DOHH2 (cell line): ENCODE measurements at regions not wholly inside any gene's neighbourhood (a gene's known extent, or its start where the extent isn't known, plus 50 kb on each side); places are given as distances from the start of the nearest gene placed in this dataset.

Experiments
- H3F3A ChIP-seq: fragments of 200-600 bp; sonication (generic), shearing (Covaris generic); 2 replicates; pipeline ENCODE4 v1.6.0; 2016; ENCODE audit warnings: antibody characterized with exemption, mild to moderate bottlenecking; ENCODE audit not compliant: control insufficient read depth, insufficient read depth
- H3K27ac ChIP-seq: fragments of 200-600 bp; sonication (generic); 2 replicates; pipeline ENCODE4 v1.5.1; 2014; ENCODE audit warnings: low read depth, mild to moderate bottlenecking, low read length, moderate library complexity
- H3K27me3 ChIP-seq: fragments of 200-600 bp; sonication (generic); 2 replicates; pipeline ENCODE4 v1.6.1; 2014; ENCODE audit warnings: mild to moderate bottlenecking, low read length, mixed read lengths; ENCODE audit not compliant: control insufficient read depth
- H3K36me3 ChIP-seq: fragments of 200-600 bp; sonication (generic); 2 replicates; pipeline ENCODE4 v1.6.1; 2014; ENCODE audit warnings: mild to moderate bottlenecking, low read length, moderate library complexity, mixed read lengths; ENCODE audit not compliant: control insufficient read depth
- H3K4me1 ChIP-seq: fragments of 200-600 bp; sonication (generic); 2 replicates; pipeline ENCODE4 v1.6.1; 2014; ENCODE audit warnings: mild to moderate bottlenecking, low read length, mixed read lengths; ENCODE audit not compliant: control insufficient read depth
- H3K4me2 ChIP-seq: fragments of 200-600 bp; sonication (generic); 2 replicates; pipeline ENCODE4 v1.6.0; 2014; ENCODE audit warnings: mild to moderate bottlenecking, low read length, moderate library complexity
- H3K4me3 ChIP-seq: fragments of 200-600 bp; sonication (generic); 2 replicates; pipeline ENCODE4 v1.5.1; 2014; ENCODE audit warnings: mild to moderate bottlenecking, low read length, mixed read lengths
- H3K79me2 ChIP-seq: fragments of 200-600 bp; sonication (generic); 2 replicates; pipeline ENCODE4 v1.6.1; 2014; ENCODE audit warnings: mild to moderate bottlenecking, low read length, mixed read lengths; ENCODE audit not compliant: control insufficient read depth
- H3K9me2 ChIP-seq: fragments of 200-600 bp; sonication (generic); replicated peaks from 2 replicates; pipeline ENCODE4 v1.6.1; 2014; ENCODE audit warnings: mild to moderate bottlenecking, low read length, mixed read lengths; ENCODE audit not compliant: control insufficient read depth
- H3K9me3 ChIP-seq: fragments of 200-600 bp; sonication (generic); 2 replicates; pipeline ENCODE4 v1.6.1; 2014; ENCODE audit warnings: antibody characterized with exemption, low read length, mixed read lengths; ENCODE audit not compliant: control insufficient read depth, insufficient read depth
- H4K20me1 ChIP-seq: fragments of 200-600 bp; sonication (generic); 2 replicates; pipeline ENCODE4 v1.6.0; 2014; ENCODE audit warnings: low read depth, mild to moderate bottlenecking, antibody characterized with exemption, low read length, moderate library complexity; ENCODE audit not compliant: control insufficient read depth, insufficient read depth
- EZH2phosphoT487 ChIP-seq: fragments of 200-600 bp; sonication (generic); IDR thresholded peaks from 2 replicates; pipeline ENCODE4 v1.6.1; 2017; ENCODE audit warnings: borderline replicate concordance, mild to moderate bottlenecking, antibody characterized with exemption, low read length, moderate library complexity, mixed read lengths
- TF ChIP-seq, protein P1 (sequence below): fragments of 200-600 bp; sonication (generic); IDR thresholded peaks from one replicate; pipeline ENCODE4 v1.5.1; 2014; ENCODE audit warnings: antibody characterized with exemption, mild to moderate bottlenecking, low read depth, low read length; ENCODE audit not compliant: poor library complexity, severe bottlenecking

DNA sequence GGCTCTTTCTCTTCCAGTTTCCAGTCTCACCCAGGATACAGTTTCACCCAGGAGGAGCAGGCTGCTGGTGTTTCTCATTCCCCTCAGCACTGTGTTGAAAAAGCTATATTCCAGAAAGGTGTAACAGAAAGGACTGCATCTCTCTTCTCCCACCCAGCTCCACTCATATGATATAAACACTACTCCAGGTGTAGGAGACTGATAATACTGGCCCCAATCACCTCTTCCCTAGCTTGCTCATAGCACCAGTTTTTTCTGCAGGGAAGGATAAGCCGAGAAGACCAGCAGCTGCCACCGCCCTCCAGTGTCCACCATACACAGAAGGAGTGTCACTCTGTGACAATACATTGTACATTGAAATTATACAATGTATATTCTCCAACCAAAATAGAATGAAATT, 105.5 kb upstream of the STK26 start:
- no peak overlapping the region for H3K4me2 ChIP-seq
- H3K9me3 ChIP-seq: no peaks in the 10 kb centered on the region
- H3K79me2 ChIP-seq: no peaks in the 10 kb centered on the region
- no peaks in the 10 kb centered on the region for H3K27me3 ChIP-seq
- H3K9me2 ChIP-seq: no peaks in the 10 kb centered on the region
- H3K4me1 ChIP-seq: no peaks in the 10 kb centered on the region
- no peaks in the 10 kb centered on the region for H3F3A ChIP-seq
- TF ChIP-seq, protein P1, sequence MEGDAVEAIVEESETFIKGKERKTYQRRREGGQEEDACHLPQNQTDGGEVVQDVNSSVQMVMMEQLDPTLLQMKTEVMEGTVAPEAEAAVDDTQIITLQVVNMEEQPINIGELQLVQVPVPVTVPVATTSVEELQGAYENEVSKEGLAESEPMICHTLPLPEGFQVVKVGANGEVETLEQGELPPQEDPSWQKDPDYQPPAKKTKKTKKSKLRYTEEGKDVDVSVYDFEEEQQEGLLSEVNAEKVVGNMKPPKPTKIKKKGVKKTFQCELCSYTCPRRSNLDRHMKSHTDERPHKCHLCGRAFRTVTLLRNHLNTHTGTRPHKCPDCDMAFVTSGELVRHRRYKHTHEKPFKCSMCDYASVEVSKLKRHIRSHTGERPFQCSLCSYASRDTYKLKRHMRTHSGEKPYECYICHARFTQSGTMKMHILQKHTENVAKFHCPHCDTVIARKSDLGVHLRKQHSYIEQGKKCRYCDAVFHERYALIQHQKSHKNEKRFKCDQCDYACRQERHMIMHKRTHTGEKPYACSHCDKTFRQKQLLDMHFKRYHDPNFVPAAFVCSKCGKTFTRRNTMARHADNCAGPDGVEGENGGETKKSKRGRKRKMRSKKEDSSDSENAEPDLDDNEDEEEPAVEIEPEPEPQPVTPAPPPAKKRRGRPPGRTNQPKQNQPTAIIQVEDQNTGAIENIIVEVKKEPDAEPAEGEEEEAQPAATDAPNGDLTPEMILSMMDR: no peak
- TF ChIP-seq EZH2phosphoT487: no peak
- no peaks in the 10 kb centered on the region for H3K36me3 ChIP-seq
- H3K27ac ChIP-seq: no peak overlapping the region
- no peaks in the 10 kb centered on the region for H4K20me1 ChIP-seq
- H3K4me3 ChIP-seq: no peak overlapping the region

DNA sequence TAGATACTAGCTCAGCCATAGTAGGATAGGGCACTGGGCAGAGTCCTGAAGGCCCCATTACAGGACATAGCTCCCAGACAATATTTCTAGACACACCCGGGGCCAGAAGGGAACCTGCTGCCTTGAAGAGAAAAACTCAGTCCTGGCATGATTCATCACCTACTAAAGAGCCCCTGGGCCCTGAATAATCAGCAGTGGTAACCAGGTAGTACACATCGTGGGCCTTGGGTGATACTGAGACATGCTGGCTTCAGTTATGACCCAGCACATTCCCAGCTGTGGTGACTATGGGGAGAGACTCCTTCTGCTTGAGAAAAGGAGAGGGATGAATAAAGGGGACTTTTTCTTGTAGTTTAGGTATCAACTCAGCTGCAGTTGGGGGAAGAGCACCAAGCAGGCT, 104.3 kb upstream of the STK26 start:
- no peaks in the 10 kb centered on the region for H4K20me1 ChIP-seq
- no peaks in the 10 kb centered on the region for H3K36me3 ChIP-seq
- no peaks in the 10 kb centered on the region for H3K4me1 ChIP-seq
- no peak for TF ChIP-seq EZH2phosphoT487
- TF ChIP-seq, protein P1: no peak
- H3K9me3 ChIP-seq: no peaks in the 10 kb centered on the region
- H3K27ac ChIP-seq: no peak overlapping the region
- H3K4me3 ChIP-seq: no peak overlapping the region
- H3K79me2 ChIP-seq: no peaks in the 10 kb centered on the region
- H3K4me2 ChIP-seq: no peak overlapping the region
- no peaks in the 10 kb centered on the region for H3F3A ChIP-seq
- no peaks in the 10 kb centered on the region for H3K27me3 ChIP-seq
- no peaks in the 10 kb centered on the region for H3K9me2 ChIP-seq

DNA sequence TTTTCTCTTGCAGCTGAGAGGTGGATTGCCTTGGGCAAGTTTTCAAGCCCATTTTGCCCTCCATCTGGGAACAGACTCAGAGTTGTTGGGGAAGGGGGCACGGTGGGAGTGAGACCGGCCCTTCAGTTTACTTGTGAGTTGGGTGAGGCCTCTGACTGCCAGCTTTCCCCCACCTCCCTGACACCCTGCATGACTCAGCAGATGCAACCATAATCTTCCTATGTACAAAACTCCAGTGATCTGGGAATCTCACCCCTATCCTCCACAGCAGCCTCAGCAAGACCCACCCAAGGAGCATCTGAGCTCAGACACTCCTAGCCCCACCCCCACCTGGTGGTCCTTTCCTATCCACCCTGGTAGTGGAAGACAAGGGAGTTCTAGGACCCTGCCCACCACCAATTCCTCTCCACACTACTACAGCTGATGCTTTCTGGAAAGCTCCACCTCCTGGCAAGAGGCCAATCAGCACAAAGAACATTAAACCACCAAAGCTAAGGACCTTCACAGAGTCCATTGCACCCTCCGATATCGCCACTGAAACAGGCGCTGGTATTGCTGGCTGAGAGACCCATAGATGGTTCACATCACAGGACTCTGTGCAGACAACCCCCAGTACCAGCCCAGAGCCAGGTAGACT, 99.4 kb upstream of the STK26 start:
- no peaks in the 10 kb centered on the region for H4K20me1 ChIP-seq
- H3K79me2 ChIP-seq: no peaks in the 10 kb centered on the region
- H3K4me1 ChIP-seq: no peaks in the 10 kb centered on the region
- no peak overlapping the region for H3K4me3 ChIP-seq
- H3K36me3 ChIP-seq: no peaks in the 10 kb centered on the region
- H3K9me2 ChIP-seq: no peaks in the 10 kb centered on the region
- H3K27me3 ChIP-seq: no peaks in the 10 kb centered on the region
- no peaks in the 10 kb centered on the region for H3K9me3 ChIP-seq
- H3K4me2 ChIP-seq: no peak overlapping the region
- TF ChIP-seq, protein P1: no peak
- no peak for TF ChIP-seq EZH2phosphoT487
- no peak overlapping the region for H3K27ac ChIP-seq
- H3F3A ChIP-seq: no peaks in the 10 kb centered on the region

DNA sequence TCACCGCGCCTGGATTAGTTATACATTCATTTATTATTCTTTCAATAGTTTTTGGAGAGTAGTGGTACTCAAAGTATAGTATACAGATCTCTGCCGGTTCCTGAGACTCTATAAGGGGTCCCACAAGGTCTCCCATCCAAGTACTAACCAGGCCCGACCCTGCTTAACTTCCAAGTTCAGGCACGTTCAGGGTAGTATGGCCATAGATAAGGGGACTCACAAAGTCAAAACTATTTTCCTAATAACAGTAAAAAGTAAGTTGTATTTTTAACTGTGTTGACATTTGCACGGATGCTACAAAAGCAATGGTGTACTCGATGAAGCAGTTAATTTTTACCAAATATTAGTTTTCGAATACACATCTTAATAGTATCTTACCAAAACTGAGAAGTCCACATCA, 84.4 kb upstream of the STK26 start:
- H3K9me2 ChIP-seq: no peaks in the 10 kb centered on the region
- no peaks in the 10 kb centered on the region for H3K79me2 ChIP-seq
- H3K36me3 ChIP-seq: no peaks in the 10 kb centered on the region
- H3K4me1 ChIP-seq: no peaks in the 10 kb centered on the region
- H4K20me1 ChIP-seq: no peaks in the 10 kb centered on the region
- H3K9me3 ChIP-seq: no peaks in the 10 kb centered on the region
- no peak for TF ChIP-seq EZH2phosphoT487
- TF ChIP-seq, protein P1: no peak
- H3F3A ChIP-seq: no peaks in the 10 kb centered on the region
- no peak overlapping the region for H3K4me2 ChIP-seq
- no peak overlapping the region for H3K4me3 ChIP-seq
- no peak overlapping the region for H3K27ac ChIP-seq
- H3K27me3 ChIP-seq: no peaks in the 10 kb centered on the region
